Esophagus squamous epithelium (tissue), 5 donors: ENCODE measurements at regions not wholly inside any gene's neighbourhood (a gene's known extent, or its start where the extent isn't known, plus 50 kb on each side); places are given as distances from the start of the nearest gene placed in this dataset.

Experiments used
- DNase-seq: peaks from one replicate; lab custom pipeline; 2025; lab: John Stamatoyannopoulos, UW
- H3K27ac ChIP-seq, 4 donors: fragments of 200-600 bp; sonication (generic); one replicate each; pipeline ENCODE4 v1.5.1; 2016 to 2019; ENCODE audit warnings: mild to moderate bottlenecking in 1 of 4
- H3K27me3 ChIP-seq, 4 donors: fragments of 200-600 bp; sonication (generic); 1 replicate in 3 of 4; 2 replicates in 1 of 4; pipeline versions ENCODE4 v1.5.1 to v1.6.0; 2017 to 2021; ENCODE audit warnings: antibody characterized with exemption in 1 of 4
- H3K36me3 ChIP-seq, 3 donors: fragments of 200-600 bp; sonication (generic); one replicate each; pipeline ENCODE4 v1.5.1; 2016 to 2019
- H3K4me1 ChIP-seq, 3 donors: fragments of 200-600 bp; sonication (generic); one replicate each; pipeline ENCODE4 v1.5.1; 2017 to 2019
- H3K4me3 ChIP-seq, 4 donors: fragments of 200-600 bp; sonication (generic); 1 replicate in 3 of 4; 2 replicates in 1 of 4; pipeline ENCODE4 v1.5.1; 2016 to 2019; ENCODE audit warnings: mild to moderate bottlenecking in 2 of 4, moderate library complexity in 1 of 4
- H3K9me3 ChIP-seq, 3 donors: fragments of 200-600 bp; sonication (generic); one replicate each; pipeline ENCODE4 v1.5.1; 2016 to 2019
- POLR2A ChIP-seq, 4 donors: fragments of 450-650 bp; IDR thresholded peaks; one replicate each; pipeline ENCODE4 v1.6.1; 2017; ENCODE audit warnings: antibody characterized with exemption in 4 of 4, mild to moderate bottlenecking in 4 of 4, moderate library complexity in 3 of 4
- WGBS, 2 donors: methylation state at CpG; one replicate each; pipeline ENCODE4 v1.1.5; 2018; 5-methylcytosine and 5-hydroxymethylcytosine counted together
- intact Hi-C: fragments of 100-400 bp; cut with DNase I; formaldehyde crosslinking; loops from one replicate; pipeline ENCODE4 v1.15.0; 2022
- TF ChIP-seq, protein P1 (sequence below), 6 experiments: fragments of 450-650 bp in 4 of 6; fragments of 200-600 bp in 2 of 6; sonication (generic) in 2 of 6; IDR thresholded peaks; one replicate each; pipeline ENCODE4 v1.5.1; 2016 to 2019; ENCODE audit warnings: antibody characterized with exemption in 6 of 6, mild to moderate bottlenecking in 4 of 6, moderate library complexity in 4 of 6
- donor health status: DM: yes; HTN: yes; CAD: no.

DNA sequence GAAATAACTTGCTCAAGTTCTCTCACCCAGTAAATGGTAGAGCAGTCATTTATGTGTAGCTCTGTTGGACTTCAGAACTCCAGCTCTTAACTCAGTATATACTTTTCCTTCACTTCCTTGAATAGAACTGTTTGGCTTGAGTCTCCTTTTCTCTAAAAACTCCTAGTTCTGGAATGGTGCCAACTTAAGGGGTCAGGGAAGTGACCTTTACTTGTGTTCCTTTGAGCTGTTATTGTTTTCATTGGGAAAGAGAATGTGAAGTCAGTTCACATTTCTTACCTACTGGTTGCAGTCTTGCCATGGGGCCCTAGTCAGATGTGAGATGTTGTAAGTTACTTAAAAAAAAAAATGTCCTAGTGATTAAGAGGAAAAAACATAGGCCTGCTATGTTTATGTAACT, 77.0 kb upstream of the MACF1 start:
- no peak for DNase-seq
- peaks cover 35 to 88% (median 70%) of the 10 kb centered on the region in 3 donors for H3K4me1 ChIP-seq
- TF ChIP-seq POLR2A (IDR thresholded peaks at IDR 0.05): no peak
- TF ChIP-seq, protein P1, sequence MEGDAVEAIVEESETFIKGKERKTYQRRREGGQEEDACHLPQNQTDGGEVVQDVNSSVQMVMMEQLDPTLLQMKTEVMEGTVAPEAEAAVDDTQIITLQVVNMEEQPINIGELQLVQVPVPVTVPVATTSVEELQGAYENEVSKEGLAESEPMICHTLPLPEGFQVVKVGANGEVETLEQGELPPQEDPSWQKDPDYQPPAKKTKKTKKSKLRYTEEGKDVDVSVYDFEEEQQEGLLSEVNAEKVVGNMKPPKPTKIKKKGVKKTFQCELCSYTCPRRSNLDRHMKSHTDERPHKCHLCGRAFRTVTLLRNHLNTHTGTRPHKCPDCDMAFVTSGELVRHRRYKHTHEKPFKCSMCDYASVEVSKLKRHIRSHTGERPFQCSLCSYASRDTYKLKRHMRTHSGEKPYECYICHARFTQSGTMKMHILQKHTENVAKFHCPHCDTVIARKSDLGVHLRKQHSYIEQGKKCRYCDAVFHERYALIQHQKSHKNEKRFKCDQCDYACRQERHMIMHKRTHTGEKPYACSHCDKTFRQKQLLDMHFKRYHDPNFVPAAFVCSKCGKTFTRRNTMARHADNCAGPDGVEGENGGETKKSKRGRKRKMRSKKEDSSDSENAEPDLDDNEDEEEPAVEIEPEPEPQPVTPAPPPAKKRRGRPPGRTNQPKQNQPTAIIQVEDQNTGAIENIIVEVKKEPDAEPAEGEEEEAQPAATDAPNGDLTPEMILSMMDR (IDR thresholded peaks at IDR 0.05): no peak

DNA sequence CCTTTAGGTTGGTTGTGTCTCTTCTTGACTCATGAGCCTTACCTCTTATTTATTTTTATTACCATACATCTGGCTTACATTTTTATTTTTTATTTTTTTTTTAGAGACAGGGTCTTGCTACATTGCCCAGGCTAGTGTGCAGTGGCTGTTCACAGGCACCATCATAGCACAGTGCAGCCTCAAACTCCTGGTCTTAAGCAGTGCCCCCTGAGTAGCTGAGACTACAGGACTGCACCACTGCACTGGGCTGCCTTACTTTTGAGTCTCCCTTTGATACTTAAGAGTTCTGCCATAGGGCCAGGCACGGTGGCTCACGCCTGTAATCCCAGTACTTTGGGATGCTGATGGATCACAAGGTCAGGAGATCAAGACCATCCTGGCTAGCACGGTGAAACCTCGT, 76.4 kb upstream of the MACF1 start:
- Histone ChIP-seq H3K4me1 (peaks cover 41 to 94% (median 77%) of the 10 kb centered on the region in 3 donors), H3K27me3 (no peaks in the 10 kb centered on the region), H3K4me3 (no peak overlapping the region), H3K27ac (peak overlapping the region; percentile 75 to 90 (median 84)), H3K36me3 (peaks cover 0 to 11% (median 0%) of the 10 kb centered on the region in 3 donors), H3K9me3 (no peaks in the 10 kb centered on the region)
- no peak for DNase-seq
- intact Hi-C loops: no loop called here
- 60 to 86% methylated on average over 1 to 4 of the region's 4 CpGs for WGBS, 2 donors
- TF ChIP-seq, protein P1 (IDR thresholded peaks at IDR 0.05): no peak
- TF ChIP-seq POLR2A (IDR thresholded peaks at IDR 0.05): no peak

More for the DNA sequence above, 77.0 kb upstream of the MACF1 start:
- Histone ChIP-seq H3K9me3 (no peaks in the 10 kb centered on the region), H3K27me3 (no peaks in the 10 kb centered on the region), H3K36me3 (peaks cover 0 to 11% (median 0%) of the 10 kb centered on the region in 3 donors), H3K4me3 (no peak overlapping the region), H3K27ac (peak overlapping the region; percentile 45 to 90 (median 81))
- intact Hi-C loops: no loop called here

DNA sequence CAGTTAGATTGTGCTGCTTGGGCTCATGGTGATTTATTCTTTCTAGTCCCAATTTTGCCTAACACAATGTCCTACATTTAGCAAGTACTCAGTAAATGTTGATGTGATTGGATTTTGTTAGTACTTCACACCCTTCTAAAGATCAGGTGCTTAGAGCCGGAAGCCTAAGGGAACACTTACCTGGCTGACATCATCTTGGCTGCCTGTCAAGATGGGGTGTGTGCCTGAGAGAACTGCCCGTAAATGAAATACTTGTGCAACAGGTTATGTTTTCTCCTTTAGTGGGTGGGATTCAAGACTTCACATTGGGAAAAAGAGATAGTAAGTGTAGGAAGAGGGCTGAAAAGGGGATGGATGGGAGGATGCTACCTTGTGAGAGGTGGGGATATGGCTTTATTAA, 75.5 kb upstream of the MACF1 start:
- DNase-seq: no peak
- intact Hi-C loops: no loop called here
- TF ChIP-seq POLR2A (IDR thresholded peaks at IDR 0.05): no peak
- TF ChIP-seq, protein P1 (IDR thresholded peaks at IDR 0.05): no peak
- H3K27me3 ChIP-seq: no peaks in the 10 kb centered on the region
- no peak overlapping the region for H3K4me3 ChIP-seq
- peaks cover 0 to 11% (median 0%) of the 10 kb centered on the region in 3 donors for H3K36me3 ChIP-seq
- H3K4me1 ChIP-seq: peaks cover 42 to 100% (median 83%) of the 10 kb centered on the region in 3 donors
- 49 to 58% methylated on average over 1 to 2 of the region's 2 CpGs for WGBS, 2 donors
- peak overlapping the region; percentile 75 to 90 (median 84) for H3K27ac ChIP-seq
- no peaks in the 10 kb centered on the region for H3K9me3 ChIP-seq

DNA sequence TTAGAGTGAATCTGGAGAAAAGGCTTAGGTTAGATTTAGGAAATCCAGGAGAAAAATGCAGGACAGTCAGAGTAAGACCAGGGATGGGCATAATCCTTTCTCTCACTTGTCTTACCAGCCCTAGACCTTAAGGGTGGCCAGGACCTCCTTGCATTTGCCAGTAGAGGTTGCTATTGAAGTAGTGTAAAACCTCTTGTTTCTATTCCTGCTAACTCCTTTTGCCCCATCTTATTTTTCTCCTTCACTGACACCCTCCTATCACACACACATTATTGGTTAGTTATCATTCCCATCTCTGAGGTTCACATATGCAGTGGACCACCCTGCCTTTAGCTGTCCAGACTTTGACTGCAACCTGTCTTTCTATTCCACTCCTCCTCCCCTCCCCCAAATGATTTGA, 75.0 kb upstream of the MACF1 start:
- no peak for DNase-seq
- H3K27ac ChIP-seq: peak overlapping the region; percentile 75 to 90 (median 84)
- H3K27me3 ChIP-seq: no peaks in the 10 kb centered on the region
- TF ChIP-seq, protein P1 (IDR thresholded peaks at IDR 0.05): peak in 3 of 6 experiments; percentile 18 to 21 (median 19)
- no peak for TF ChIP-seq POLR2A (IDR thresholded peaks at IDR 0.05)
- no peak overlapping the region for H3K4me3 ChIP-seq
- peaks cover 42 to 97% (median 81%) of the 10 kb centered on the region in 3 donors for H3K4me1 ChIP-seq
- intact Hi-C loops: no loop called here
- no peaks in the 10 kb centered on the region for H3K9me3 ChIP-seq
- peaks cover 0 to 11% (median 0%) of the 10 kb centered on the region in 3 donors for H3K36me3 ChIP-seq

DNA sequence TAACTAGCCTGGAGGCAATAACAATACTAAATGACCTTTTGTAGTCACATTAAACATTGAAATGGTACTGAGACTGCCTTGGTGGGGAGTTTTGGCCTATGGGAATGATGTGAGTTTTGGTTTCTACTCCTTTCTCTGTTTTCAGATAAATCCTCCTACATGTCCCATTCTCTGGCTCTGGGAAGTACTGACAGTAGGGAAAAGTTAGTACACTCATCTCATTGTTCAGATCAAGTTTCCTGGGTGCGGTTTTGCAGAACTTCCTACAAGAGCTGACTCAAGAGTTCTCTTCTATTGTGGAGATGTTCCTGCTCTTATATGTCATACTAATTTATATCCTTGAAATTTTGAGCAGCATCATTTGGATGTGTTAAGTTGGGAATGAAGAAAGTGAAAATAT, 74.2 kb upstream of the MACF1 start:
- Histone ChIP-seq H3K27me3 (no peaks in the 10 kb centered on the region), H3K4me3 (no peak overlapping the region), H3K27ac (peak overlapping the region; percentile 75 to 90 (median 84)), H3K4me1 (peaks cover 42 to 89% (median 73%) of the 10 kb centered on the region in 3 donors), H3K9me3 (no peaks in the 10 kb centered on the region), H3K36me3 (peaks cover 0 to 11% (median 0%) of the 10 kb centered on the region in 3 donors)
- intact Hi-C loops: no loop called here
- WGBS, 2 donors: 10 to 35% methylated on average over 1 of the region's 1 CpG
- TF ChIP-seq, protein P1 (IDR thresholded peaks at IDR 0.05): no peak
- no peak for TF ChIP-seq POLR2A (IDR thresholded peaks at IDR 0.05)
- no peak for DNase-seq
